ENCODE measurements at regions not wholly inside any gene's neighbourhood (a gene's known extent, or its start where the extent isn't known, plus 50 kb on each side); places are given as distances from the start of the nearest gene placed in this dataset.
A peak's percentile ranks its signal among the peaks of the same experiment; 100 is the strongest.

DNA sequence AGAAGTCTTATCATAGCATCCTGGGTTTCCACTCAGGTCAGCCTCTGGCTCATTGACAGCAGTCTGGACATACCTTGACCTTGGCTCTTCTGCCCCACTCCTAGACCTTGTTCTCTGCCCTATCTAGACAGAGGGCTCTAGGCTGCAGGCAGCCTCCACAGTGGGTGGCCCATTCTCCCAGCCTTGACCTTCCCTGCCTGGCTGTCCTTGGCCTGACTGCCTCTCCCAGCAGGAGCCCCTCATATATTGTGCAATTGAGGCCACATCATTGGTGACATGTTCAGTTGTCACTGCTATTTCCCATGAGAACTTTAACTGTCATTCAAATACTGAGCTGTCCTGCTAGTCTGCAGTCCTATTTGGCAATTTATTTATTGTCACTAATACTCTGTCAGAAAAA, 503.4 kb downstream of the PLXNA4 start:
- DNase-seq, result no peak

DNA sequence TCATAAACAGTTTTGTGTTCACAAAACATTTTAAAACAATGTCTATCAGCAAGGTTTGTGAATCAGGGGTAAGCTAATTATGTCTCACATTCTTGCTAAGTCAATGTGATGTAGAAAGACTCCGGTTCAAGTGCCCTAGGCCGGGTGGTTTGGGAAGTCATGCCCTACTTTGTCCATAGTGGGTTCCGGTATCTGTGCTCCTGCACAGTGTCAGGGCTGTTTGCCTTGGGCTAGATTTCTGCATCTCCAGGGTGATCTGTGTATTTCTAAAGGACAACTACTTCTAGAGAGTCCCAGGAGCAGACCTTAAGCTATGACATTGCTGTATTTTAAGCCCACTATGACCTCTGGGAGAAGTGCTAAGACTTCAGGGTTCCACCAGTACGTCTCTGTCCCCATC, 504.1 kb downstream of the PLXNA4 start:
- no peak for DNase-seq

DNA sequence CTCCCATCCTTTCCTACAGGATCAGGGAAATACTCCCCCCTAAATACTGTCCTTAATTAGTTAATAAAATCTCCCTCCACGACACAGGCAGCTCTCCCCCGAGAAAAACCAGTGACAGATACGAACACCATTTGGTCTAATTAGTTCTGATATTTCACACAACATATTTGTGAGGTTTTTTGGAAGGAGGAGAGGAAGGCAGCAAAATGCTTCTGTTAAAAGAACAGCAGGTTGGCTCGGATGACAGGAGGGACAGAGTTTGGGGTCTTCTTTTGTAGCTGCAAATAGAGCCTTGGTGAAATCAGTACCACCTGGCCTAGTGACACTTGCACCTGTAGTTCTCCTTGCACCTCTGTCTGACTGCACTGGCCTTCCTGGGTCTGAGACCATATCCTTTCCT, 507.0 kb downstream of the PLXNA4 start:
- DNase-seq, result no peak

- DNase-seq, result no peak
Observed at GRCh38 chr7:132066761-132067171, 509.5 kb downstream of the PLXNA4 start.

DNA sequence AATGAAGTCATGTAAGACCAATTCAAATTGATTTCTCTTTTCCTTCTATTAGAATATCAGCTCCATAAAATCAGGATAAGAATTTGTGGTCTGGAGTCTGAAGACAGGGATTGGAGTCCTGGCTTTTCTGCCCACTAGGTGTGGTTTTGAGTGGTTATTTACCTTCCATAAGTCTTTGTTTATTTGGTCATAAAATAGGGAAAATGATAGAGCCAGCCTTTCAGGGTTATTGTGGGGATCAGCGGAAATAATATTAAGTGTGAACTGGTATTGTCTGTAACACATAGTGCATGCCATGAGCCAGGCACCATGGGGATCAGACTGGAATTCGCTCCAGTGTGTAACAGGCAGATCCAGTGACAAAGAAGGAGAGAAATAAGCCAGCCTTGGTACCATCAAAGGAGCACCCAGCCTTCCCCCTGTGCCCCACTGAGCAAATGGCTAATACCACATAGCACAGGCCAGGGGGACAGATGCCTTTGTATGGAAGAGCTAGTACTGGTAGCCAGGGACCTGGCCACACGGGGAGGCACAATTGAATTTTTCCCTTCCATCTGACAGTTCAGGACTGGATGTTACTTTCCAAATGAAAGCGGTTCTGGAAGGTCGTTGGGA, 509.7 kb upstream of the PODXL start:
- DNase-seq, result no peak

- DNase-seq, result no peak
Observed at GRCh38 chr7:132065193-132065988, 509.0 kb upstream of the PODXL start.

DNA sequence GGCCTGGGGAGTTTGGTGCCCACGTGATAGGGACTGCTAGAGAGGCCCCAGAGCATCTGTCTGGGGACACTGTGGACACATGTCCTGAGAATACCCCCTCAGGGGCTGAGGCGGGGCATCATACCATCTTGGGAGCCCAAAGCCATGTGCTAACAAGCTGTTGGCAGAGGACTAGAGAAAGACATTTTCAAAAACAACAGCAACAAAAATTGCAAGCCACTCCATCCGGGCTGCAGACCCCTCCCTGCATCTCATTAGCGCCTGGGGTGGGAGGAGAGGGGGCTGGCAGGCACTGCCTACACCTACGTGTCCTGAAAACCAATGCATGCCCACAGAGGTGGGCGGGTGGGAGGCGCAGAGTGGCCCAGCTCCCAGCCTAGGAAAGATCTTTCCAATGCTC, 507.4 kb upstream of the PODXL start:
- DNase-seq, result no peak

- DNase-seq, result no peak
Observed at GRCh38 chr7:132061937-132062336, 505.5 kb upstream of the PODXL start.

DNA sequence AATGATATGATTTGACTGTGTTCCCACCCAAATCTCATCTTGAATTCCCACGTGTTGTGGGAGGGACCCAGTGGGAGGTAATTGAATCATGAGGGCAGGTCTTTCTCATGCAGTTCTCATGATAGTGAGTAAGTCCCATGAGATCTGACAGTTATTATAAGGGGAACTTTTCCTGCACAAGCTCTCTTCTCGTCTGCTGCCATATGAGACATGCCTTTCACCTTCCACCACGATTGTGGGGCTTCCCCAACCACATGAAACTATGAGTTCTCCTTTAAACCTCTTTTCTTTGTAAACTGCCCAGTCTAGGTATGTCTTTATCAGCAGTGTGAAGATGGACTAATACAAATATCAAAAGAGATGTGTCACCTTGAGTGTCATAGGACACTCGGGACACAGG, 502.7 kb upstream of the PODXL start:
- no peak for DNase-seq

- DNase-seq, result no peak
Observed at GRCh38 chr7:132055336-132056120, 499.1 kb upstream of the PODXL start.

GRCh38 chr7:132053871-132054270, 497.4 kb upstream of the PODXL start:
- DNase-seq, result no peak

- DNase-seq, result no peak
Observed at GRCh38 chr7:132051311-132051710, 494.9 kb upstream of the PODXL start.

- DNase-seq, result peak; percentile 49
Observed at GRCh38 chr7:132049462-132050304, 493.3 kb upstream of the PODXL start.

DNA sequence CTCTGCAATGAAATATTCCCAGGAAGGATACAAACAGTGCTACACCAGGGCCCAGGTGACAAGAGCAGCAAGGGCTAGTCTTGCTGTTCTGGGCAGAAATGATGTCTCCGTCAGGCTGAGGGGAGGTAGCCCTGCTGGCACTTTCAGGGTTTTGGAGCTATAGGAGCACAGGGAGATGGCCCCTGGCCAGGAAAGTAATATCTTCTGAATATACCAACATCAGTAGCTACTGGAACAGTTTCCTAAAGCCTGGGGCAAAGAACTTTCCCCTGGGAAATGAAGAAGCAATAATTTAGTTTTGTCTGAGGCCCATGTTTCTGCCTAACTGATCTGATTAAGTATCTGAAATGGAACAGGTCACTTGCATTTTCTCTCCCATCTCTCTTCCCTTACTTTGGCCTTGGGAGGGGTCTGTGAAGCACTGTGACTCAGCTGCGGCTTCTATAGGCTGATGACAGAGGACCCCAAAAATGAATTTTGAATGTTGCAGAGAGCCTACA, 489.1 kb upstream of the PODXL start:
- no peak for DNase-seq

GRCh38 chr7:132045002-132045401, 488.6 kb upstream of the PODXL start:
- no peak for DNase-seq

DNA sequence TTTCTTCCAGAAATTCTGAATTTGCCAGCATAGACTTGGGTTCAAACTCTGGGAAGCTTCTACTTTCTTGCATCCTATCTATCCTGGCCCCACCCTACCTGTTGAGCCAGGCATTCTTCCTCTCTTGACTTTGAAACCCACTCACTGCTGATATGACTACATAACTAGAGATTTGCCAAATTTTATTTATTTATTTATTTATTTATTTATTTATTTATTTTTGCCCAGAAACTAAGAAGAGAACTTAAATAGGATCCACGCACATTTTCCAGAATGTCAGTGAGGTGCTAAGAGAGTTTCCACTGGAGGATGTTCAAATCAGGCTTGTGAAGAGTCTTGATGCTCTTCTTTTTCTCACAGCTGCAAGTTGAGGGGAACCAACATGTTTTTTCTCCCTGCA, 487.8 kb upstream of the PODXL start:
- DNase-seq, result no peak

GRCh38 chr7:132041108-132041507, 484.7 kb upstream of the PODXL start:
- no peak for DNase-seq

DNA sequence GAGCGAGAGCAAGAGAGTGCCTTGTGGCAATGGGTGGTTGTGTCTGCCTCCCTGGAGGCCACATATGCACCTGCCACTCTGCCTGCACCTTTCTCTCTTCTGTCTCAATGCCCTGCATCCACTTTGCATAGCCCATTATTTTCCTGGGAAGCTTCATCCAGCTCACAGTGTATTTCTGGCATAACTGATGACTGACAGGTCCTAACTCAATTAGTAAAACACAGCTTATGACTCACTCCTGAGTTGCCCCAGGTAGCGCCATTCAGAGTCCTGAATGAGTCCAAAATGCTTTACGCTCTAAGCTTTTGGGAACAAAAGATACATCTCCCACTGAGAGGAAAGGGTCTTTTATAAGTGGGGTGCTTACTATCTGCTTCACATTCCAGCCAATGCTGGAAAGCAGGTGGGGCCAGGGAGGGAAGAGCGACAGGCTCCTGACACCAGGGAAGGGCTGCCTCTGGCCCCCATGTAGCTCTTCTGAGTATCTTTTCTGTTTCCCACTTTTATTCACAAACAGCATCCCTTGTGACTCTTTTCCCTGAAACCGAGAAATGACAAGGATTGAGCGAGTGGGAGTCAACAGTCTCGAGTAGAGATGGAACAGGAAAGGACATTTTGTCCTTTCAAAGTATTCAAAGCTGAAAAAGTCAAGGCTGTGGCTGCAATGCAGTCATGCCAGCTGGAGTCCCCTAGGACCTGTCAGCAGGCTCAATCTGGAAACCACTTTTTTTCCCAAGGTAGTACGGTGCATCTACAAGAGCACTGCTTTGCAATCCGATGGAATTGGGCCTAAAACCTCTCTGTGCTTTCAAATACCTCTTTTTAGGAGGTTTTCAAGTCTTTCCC, 479.3 kb upstream of the PODXL start:
- DNase-seq, result no peak

DNA sequence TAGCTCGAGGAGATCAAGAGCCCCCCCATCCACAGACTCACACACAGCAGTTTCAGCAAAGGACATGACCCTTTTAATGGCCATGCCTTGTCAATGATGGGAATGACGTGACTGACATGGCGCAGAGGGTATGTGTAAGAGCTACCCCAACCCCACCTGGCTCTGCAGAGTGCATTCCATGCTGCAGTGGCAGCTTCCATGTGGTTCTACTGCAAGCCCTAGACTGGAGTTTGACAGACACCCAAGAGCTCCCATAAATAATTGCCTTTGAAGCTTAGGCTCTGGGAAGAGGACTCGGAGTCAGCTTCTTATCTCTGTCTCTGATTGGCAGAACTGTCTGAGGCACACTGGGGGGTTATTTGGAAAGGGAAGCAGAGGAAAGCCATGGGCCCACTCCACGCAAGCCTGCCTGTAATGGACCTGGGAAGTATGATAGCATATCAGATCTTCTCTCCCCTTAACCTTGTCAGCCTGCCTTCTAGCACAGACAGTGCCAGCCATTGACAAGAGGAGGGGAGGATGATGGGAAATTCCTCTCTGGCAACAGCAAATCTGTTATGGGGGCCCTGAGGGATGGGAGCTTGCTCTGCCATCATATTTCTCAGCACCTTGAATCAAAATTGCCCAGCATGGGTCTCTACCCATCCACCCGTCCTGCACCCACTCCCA, 478.5 kb upstream of the PODXL start:
- no peak for DNase-seq

DNA sequence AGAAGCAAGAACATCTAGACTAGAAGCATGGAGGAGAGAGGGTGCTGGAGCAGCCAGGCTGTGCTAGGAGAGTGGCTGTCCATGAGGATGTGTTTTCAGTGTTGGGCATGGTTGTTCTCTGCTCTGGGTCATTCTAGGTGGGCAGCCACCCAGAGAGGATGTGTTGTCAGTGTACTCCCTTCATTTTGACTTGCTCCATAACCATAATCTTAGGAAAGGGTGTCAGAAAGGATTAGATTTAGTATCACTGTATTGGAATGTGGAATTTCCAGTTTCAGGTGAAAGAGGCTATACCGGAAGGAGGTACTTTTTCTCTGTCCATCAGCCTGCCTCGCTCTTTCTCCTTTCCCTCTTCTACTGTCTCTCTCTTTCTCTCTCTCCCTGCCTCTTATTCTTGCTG, 474.5 kb upstream of the PODXL start:
- no peak for DNase-seq

GRCh38 chr7:132030086-132030568, 473.7 kb upstream of the PODXL start:
- no peak for DNase-seq
